H54 (cell line): ENCODE measurements at regions not wholly inside any gene's neighbourhood (a gene's known extent, or its start where the extent isn't known, plus 50 kb on each side); places are given as distances from the start of the nearest gene placed in this dataset.

Experiments
- DNase-seq: peaks from one replicate; pipeline ENCODE4 v3.0.0; 2011; ENCODE audit warnings: low spot score, mixed read lengths; ENCODE audit not compliant: insufficient read length
- FAIRE-seq: peaks from 3 replicates; lab custom pipeline; 2011; peaks lifted over from hg19 to GRCh38; lab: Jason Lieb, UNC
- POLR2A ChIP-seq: IDR thresholded peaks from 2 replicates; pipeline ENCODE4 v1.6.1; 2011; ENCODE audit warnings: low read depth, mild to moderate bottlenecking, low read length

DNA sequence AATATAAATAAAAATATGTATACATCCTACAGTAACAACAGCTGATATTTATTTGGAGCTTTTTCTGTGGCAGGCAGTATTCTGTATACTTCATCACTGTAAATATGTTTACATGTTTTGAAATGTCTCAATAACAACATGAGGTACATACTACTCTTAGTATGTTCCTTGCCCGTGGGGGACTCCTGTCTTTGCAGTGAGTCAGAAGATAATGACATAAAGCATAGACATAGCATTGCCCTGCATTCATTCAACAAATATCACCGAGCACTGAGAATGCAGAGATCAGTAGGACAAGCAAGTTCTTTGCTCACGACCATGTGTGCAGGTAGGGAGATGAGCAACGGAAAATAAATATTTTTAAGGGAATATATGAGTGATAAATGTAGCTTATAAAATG is 246.5 kb downstream of the LTN1 start:
- no peak for FAIRE-seq
- no peak for TF ChIP-seq POLR2A

GRCh38 chr21:28745131-28746016 is 247.3 kb downstream of the LTN1 start:
- DNase-seq (peak; percentile 50), FAIRE-seq (peak; percentile 92)
- TF ChIP-seq POLR2A = no peak

More for the DNA sequence above, 246.5 kb downstream of the LTN1 start:
- DNase-seq = no peak

DNA sequence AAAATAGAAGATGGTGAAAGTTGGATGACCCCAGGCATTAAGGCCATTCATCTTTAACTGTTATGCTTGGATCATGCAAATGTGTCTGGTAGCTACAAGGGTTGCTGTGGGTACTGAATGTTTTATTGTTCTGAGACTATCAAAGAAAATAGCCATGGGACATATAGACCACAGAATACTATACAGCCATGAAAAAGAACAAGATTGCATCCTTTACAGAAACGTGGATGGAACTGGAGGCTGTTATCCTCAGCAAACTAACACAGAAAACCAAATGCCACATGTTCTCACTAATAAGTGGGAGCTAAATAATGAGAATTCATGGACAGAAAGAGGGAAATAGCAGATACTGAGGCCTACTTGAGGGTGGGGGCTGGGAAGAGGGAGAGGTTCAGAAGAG is 249.0 kb downstream of the LTN1 start:
- TF ChIP-seq POLR2A = no peak
- FAIRE-seq (no peak), DNase-seq (no peak)

GRCh38 chr21:28742527-28742926 is 250.2 kb downstream of the LTN1 start:
- FAIRE-seq = no peak
- TF ChIP-seq POLR2A = no peak
- no peak for DNase-seq

GRCh38 chr21:28740125-28740524 is 252.6 kb downstream of the LTN1 start:
- no peak for TF ChIP-seq POLR2A
- FAIRE-seq = no peak

DNA sequence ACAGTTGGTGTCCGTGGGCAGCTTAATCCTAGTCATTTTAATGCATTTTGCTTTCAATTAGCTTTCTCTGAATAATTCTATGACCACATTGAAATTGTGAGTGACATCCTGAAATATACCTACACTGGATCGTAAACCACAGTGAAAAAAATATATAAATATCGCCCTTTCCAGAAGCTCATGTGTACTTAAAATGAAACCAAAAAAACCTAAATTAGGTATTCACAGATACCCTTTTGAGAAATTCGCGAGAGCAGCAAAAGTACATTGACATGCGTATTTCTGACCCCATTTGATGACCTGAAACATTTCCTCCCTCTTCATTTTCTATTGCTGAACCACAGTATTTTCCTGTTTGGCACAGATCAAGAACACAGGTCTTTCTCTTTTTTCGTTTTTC is 253.8 kb downstream of the LTN1 start:
- FAIRE-seq (no peak), DNase-seq (no peak)
- no peak for TF ChIP-seq POLR2A

More at GRCh38 chr21:28740125-28740524, 252.6 kb downstream of the LTN1 start:
- DNase-seq = no peak

GRCh38 chr21:28738420-28738704 is 254.3 kb downstream of the LTN1 start:
- FAIRE-seq = no peak
- no peak for TF ChIP-seq POLR2A
- no peak for DNase-seq

GRCh38 chr21:28737674-28738419 is 254.8 kb downstream of the LTN1 start:
- no peak for TF ChIP-seq POLR2A
- FAIRE-seq (no peak), DNase-seq (peak; percentile 12)

- no peak for DNase-seq
- no peak for FAIRE-seq
- TF ChIP-seq POLR2A = no peak
These were observed 258.0 kb downstream of the LTN1 start for GRCh38 chr21:28734522-28735175.

- DNase-seq (no peak), FAIRE-seq (no peak)
- TF ChIP-seq POLR2A = no peak
These were observed 260.9 kb downstream of the LTN1 start for GRCh38 chr21:28731700-28732321.

DNA sequence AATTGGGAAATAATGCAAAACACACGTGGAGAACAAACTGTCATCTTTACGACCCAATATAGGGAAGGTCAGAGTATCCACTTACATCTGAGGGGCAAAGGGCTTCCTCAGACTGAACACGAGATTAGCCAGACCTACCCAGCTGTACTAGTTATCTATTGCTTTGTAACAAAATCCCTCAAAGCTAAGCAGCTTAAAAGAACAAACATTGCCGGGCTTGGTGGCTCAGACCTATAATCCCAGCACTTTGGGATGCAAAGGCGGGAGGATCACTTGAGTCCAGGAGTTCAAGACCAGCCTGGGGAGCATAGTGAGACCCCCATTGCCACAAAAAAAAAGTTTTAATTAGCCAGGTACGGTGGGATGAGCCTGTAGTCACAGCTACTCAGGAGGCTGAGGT is 262.8 kb downstream of the LTN1 start:
- DNase-seq (no peak), FAIRE-seq (no peak)
- TF ChIP-seq POLR2A = no peak

- no peak for TF ChIP-seq POLR2A
- FAIRE-seq = no peak
- no peak for DNase-seq
These were observed 264.9 kb downstream of the LTN1 start for GRCh38 chr21:28727809-28728208.

GRCh38 chr21:28725396-28725795 is 267.3 kb downstream of the LTN1 start:
- DNase-seq (no peak), FAIRE-seq (no peak)
- no peak for TF ChIP-seq POLR2A

- FAIRE-seq = no peak
- TF ChIP-seq POLR2A = no peak
These were observed 269.0 kb downstream of the LTN1 start for GRCh38 chr21:28723646-28724045.

More at GRCh38 chr21:28723646-28724045, 269.0 kb downstream of the LTN1 start:
- DNase-seq = no peak
